Activated CD8-positive, alpha-beta T cell treated with anti-CD3 and anti-CD28 coated beads for 36 hours (primary cell): ENCODE measurements at regions not wholly inside any gene's neighbourhood (a gene's known extent, or its start where the extent isn't known, plus 50 kb on each side); places are given as distances from the start of the nearest gene placed in this dataset.

ENCODE experiments used
- ATAC-seq: fragments of 200-7000 bp; cut with Tn5 transposase; one replicate; pipeline ENCODE4 v1.10.0; 2021; ENCODE audit warnings: mild to moderate bottlenecking, moderate library complexity
- CTCF ChIA-PET: fragments of 350-600 bp; sonication (Branson Sonifier 250); formaldehyde crosslinking; loops from one replicate; lab custom pipeline; 2021; ENCODE audit warnings: antibody characterized with exemption; lab: Charles Lee
- POLR2A ChIA-PET: fragments of 350-600 bp; sonication (Branson Sonifier 250); formaldehyde crosslinking; loops from one replicate; lab custom pipeline; 2021; ENCODE audit warnings: antibody characterized with exemption; lab: Charles Lee
- DNase-seq: peaks from one replicate; pipeline ENCODE4 v3.0.0-alpha.2; 2020
- H3K27ac Mint-ChIP-seq: one replicate; pipeline ENCODE4 v1.8.0; 2021; ENCODE audit warnings: mild to moderate bottlenecking, mixed read lengths
- H3K27me3 Mint-ChIP-seq: one replicate; pipeline ENCODE4 v1.8.0; 2021; ENCODE audit warnings: mixed read lengths
- H3K36me3 Mint-ChIP-seq: one replicate; pipeline ENCODE4 v1.8.0; 2021; ENCODE audit warnings: low read depth, mixed read lengths
- H3K4me1 Mint-ChIP-seq: one replicate; pipeline ENCODE4 v1.8.0; 2021; ENCODE audit warnings: low read depth, mixed read lengths
- H3K4me3 Mint-ChIP-seq: one replicate; pipeline ENCODE4 v1.8.0; 2021; ENCODE audit warnings: mild to moderate bottlenecking, moderate library complexity, mixed read lengths
- H3K9me3 Mint-ChIP-seq: one replicate; pipeline ENCODE4 v1.8.0; 2021; ENCODE audit warnings: mixed read lengths
- intact Hi-C: fragments of 100-400 bp; cut with micrococcal nuclease; formaldehyde crosslinking; loops from one replicate; pipeline ENCODE4 v1.10.0; 2022
- TF ChIP-seq, protein P1 (sequence below): fragments of 200-600 bp; IDR thresholded peaks from one replicate; pipeline ENCODE4 v1.8.0; 2022; ENCODE audit warnings: antibody characterized with exemption, mild to moderate bottlenecking

DNA sequence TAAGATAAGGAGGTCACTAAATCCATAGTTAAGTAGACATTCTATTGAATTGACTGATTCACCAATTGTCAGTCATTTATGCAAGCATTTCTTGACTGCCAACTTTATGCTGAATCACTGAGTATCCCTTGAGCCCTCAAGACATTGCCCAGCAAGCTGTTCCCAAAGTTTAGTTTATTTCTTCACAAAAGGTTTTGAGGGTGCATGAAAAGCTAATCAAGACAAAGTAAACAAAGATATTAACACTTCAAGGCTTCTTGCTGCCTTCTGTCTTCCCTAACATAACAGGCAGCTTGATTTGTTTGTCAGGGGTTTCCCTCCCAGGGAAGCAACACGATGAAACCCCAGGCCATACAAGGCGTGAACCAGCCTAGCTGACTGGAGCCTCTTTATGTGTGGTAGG, 374.4 kb downstream of the SPRY2 start:
- ATAC-seq (no peak), DNase-seq (no peak)
- Mint-ChIP-seq H3K4me1 (no peaks in the 10 kb centered on the region), H3K27ac (no peak overlapping the region), H3K36me3 (no peaks in the 10 kb centered on the region), H3K4me3 (no peak overlapping the region), H3K27me3 (no peaks in the 10 kb centered on the region), H3K9me3 (peaks cover 6% of the 10 kb centered on the region)
- intact Hi-C loops: no loop called here
- POLR2A ChIA-PET: no interaction called here
- TF ChIP-seq, protein P1, sequence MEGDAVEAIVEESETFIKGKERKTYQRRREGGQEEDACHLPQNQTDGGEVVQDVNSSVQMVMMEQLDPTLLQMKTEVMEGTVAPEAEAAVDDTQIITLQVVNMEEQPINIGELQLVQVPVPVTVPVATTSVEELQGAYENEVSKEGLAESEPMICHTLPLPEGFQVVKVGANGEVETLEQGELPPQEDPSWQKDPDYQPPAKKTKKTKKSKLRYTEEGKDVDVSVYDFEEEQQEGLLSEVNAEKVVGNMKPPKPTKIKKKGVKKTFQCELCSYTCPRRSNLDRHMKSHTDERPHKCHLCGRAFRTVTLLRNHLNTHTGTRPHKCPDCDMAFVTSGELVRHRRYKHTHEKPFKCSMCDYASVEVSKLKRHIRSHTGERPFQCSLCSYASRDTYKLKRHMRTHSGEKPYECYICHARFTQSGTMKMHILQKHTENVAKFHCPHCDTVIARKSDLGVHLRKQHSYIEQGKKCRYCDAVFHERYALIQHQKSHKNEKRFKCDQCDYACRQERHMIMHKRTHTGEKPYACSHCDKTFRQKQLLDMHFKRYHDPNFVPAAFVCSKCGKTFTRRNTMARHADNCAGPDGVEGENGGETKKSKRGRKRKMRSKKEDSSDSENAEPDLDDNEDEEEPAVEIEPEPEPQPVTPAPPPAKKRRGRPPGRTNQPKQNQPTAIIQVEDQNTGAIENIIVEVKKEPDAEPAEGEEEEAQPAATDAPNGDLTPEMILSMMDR: no peak
- CTCF ChIA-PET: no interaction called here

DNA sequence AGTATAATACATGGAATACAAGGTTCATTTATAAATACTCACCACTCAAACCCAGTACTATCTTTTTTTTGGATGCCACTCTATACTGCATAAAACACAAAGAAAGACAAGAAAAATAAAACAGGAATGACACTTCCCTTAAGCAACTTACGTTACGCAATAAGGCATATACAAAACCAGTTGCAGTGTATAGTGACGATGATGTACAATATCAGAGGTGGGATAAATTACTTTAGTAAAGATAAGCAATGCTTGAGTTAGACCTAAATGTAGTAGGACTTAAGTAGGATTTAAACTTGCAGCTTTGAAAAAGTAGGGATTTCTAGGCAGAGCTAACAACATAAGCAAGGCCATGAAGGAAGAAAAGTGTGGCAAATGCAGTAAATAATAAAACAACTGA, 374.9 kb downstream of the SPRY2 start:
- DNase-seq: no peak
- Mint-ChIP-seq H3K9me3 (peaks cover 6% of the 10 kb centered on the region), H3K36me3 (no peaks in the 10 kb centered on the region), H3K4me3 (no peak overlapping the region), H3K4me1 (no peaks in the 10 kb centered on the region), H3K27me3 (no peaks in the 10 kb centered on the region), H3K27ac (no peak overlapping the region)
- no peak for ATAC-seq
- TF ChIP-seq, protein P1: no peak
- CTCF ChIA-PET: no interaction called here
- intact Hi-C loops: no loop called here
- POLR2A ChIA-PET: no interaction called here

- intact Hi-C loops: no loop called here
These were observed 394.4 kb downstream of the SPRY2 start for GRCh38 chr13:79946556-79946955.

GRCh38 chr13:79943346-79944023, 397.4 kb downstream of the SPRY2 start:
- ATAC-seq (no peak), DNase-seq (no peak)
- Mint-ChIP-seq H3K4me1 (no peaks in the 10 kb centered on the region), H3K36me3 (no peaks in the 10 kb centered on the region), H3K4me3 (no peak overlapping the region), H3K27me3 (no peaks in the 10 kb centered on the region), H3K27ac (no peak overlapping the region), H3K9me3 (no peaks in the 10 kb centered on the region)
- TF ChIP-seq, protein P1: no peak
- ChIA-PET POLR2A (no interaction called here), CTCF (no interaction called here)
- intact Hi-C loops: no loop called here

More at GRCh38 chr13:79946556-79946955, 394.4 kb downstream of the SPRY2 start:
- TF ChIP-seq, protein P1: no peak
- H3K4me3 Mint-ChIP-seq: no peak overlapping the region
- no peaks in the 10 kb centered on the region for H3K9me3 Mint-ChIP-seq
- ChIA-PET POLR2A (no interaction called here), CTCF (interaction anchor here (0.5 kb wide), 1 partner anchor 370 kb away, joined by 3 read pairs; no protein-coding TSS in a partner anchor)
- H3K27ac Mint-ChIP-seq: no peak overlapping the region
- H3K36me3 Mint-ChIP-seq: no peaks in the 10 kb centered on the region
- H3K4me1 Mint-ChIP-seq: no peaks in the 10 kb centered on the region
- H3K27me3 Mint-ChIP-seq: no peaks in the 10 kb centered on the region
- no peak for DNase-seq
- ATAC-seq: no peak

- Mint-ChIP-seq H3K27ac (no peak overlapping the region), H3K27me3 (no peaks in the 10 kb centered on the region), H3K36me3 (no peaks in the 10 kb centered on the region), H3K4me1 (no peaks in the 10 kb centered on the region), H3K9me3 (no peaks in the 10 kb centered on the region), H3K4me3 (no peak overlapping the region)
- TF ChIP-seq, protein P1: no peak
- ChIA-PET CTCF (no interaction called here), POLR2A (no interaction called here)
- no peak for ATAC-seq
- DNase-seq: no peak
- intact Hi-C loops: no loop called here
These were observed 399.2 kb downstream of the SPRY2 start for GRCh38 chr13:79941752-79942151.
